DND-41 (cell line): ENCODE measurements at regions not wholly inside any gene's neighbourhood (a gene's known extent, or its start where the extent isn't known, plus 50 kb on each side); places are given as distances from the start of the nearest gene placed in this dataset.

Source experiments
- ATAC-seq: fragments of 200-7000 bp; cut with Tn5 transposase; 3 replicates; pipeline ENCODE4 v1.9.1; 2021; ENCODE audit warnings: low read depth; ENCODE audit not compliant: insufficient read depth
- DNase-seq: peaks from one replicate; pipeline ENCODE4 v3.0.0-alpha.2; 2020
- H2AFZ ChIP-seq: 2 replicates; pipeline ENCODE4 v1.6.0; 2012; ENCODE audit warnings: low read depth, low read length
- H3K27ac ChIP-seq: 2 replicates; pipeline ENCODE4 v1.5.1; 2012; ENCODE audit warnings: low read length, inconsistent platforms
- H3K27me3 ChIP-seq: fragments of 200-600 bp; sonication (generic); 2 replicates; pipeline ENCODE4 v1.6.0; 2012; ENCODE audit warnings: low read length, mild to moderate bottlenecking, inconsistent platforms; ENCODE audit not compliant: insufficient read depth, poor library complexity
- H3K36me3 ChIP-seq: 2 replicates; pipeline ENCODE4 v1.5.1; 2012; ENCODE audit warnings: low read length, inconsistent platforms; ENCODE audit not compliant: insufficient read depth
- H3K4me1 ChIP-seq: 2 replicates; pipeline ENCODE4 v1.5.1; 2012; ENCODE audit warnings: mild to moderate bottlenecking, low read length; ENCODE audit not compliant: insufficient read depth
- H3K4me2 ChIP-seq: 2 replicates; pipeline ENCODE4 v1.6.0; 2012; ENCODE audit warnings: mild to moderate bottlenecking, moderate library complexity, low read length, inconsistent platforms; ENCODE audit not compliant: insufficient read depth
- H3K4me3 ChIP-seq, 2 experiments: fragments of 200-600 bp in 1 of 2; shearing (Covaris generic) in 1 of 2; 2 replicates each; pipeline ENCODE4 v1.5.1; 2012 to 2016; ENCODE audit warnings: inconsistent platforms in 2 of 2, low read length in 2 of 2, mild to moderate bottlenecking in 2 of 2, low read depth in 1 of 2, moderate library complexity in 1 of 2
- H3K79me2 ChIP-seq: 2 replicates; pipeline ENCODE4 v1.6.0; 2012; ENCODE audit warnings: low read length, inconsistent platforms; ENCODE audit not compliant: insufficient read depth
- H3K9ac ChIP-seq: 2 replicates; pipeline ENCODE4 v1.6.0; 2012; ENCODE audit warnings: low read depth, mild to moderate bottlenecking, inconsistent platforms, low read length, moderate library complexity
- H3K9me3 ChIP-seq: 2 replicates; pipeline ENCODE4 v1.5.1; 2012; ENCODE audit warnings: low read length, moderate library complexity, mild to moderate bottlenecking, inconsistent platforms; ENCODE audit not compliant: insufficient read depth, severe bottlenecking
- H4K20me1 ChIP-seq: 2 replicates; pipeline ENCODE4 v1.6.0; 2012; ENCODE audit warnings: low read length; ENCODE audit not compliant: insufficient read depth
- CTCF ChIP-seq: IDR thresholded peaks from 2 replicates; pipeline ENCODE4 v1.5.1; 2012; ENCODE audit warnings: borderline replicate concordance, low read length, moderate library complexity, mild to moderate bottlenecking; ENCODE audit not compliant: poor library complexity, severe bottlenecking; ENCODE audit errors: extremely low read depth
- EZH2 ChIP-seq: IDR thresholded peaks from 3 replicates; pipeline ENCODE4 v1.6.1; 2012; ENCODE audit warnings: borderline replicate concordance, low read depth, mild to moderate bottlenecking, moderate library complexity, low read length, inconsistent platforms; ENCODE audit not compliant: severe bottlenecking

GRCh38 chr4:27666943-27667342 lies 806.3 kb downstream of the STIM2 start:
- H3K79me2 ChIP-seq = no peaks in the 10 kb centered on the region
- no peaks in the 10 kb centered on the region for H3K9me3 ChIP-seq
- no peaks in the 10 kb centered on the region for H3K27me3 ChIP-seq
- no peak overlapping the region for H3K4me3 ChIP-seq
- no peaks in the 10 kb centered on the region for H3K4me1 ChIP-seq
- TF ChIP-seq CTCF = peak; percentile 20
- no peak for TF ChIP-seq EZH2
- no peak overlapping the region for H3K4me2 ChIP-seq
- no peak overlapping the region for H3K27ac ChIP-seq
- no peak overlapping the region for H3K9ac ChIP-seq
- no peak overlapping the region for H2AFZ ChIP-seq
- H3K36me3 ChIP-seq = no peaks in the 10 kb centered on the region
- H4K20me1 ChIP-seq = no peaks in the 10 kb centered on the region
- ATAC-seq (no peak), DNase-seq (no peak)

- TF ChIP-seq CTCF (no peak), EZH2 (no peak)
- Histone ChIP-seq H2AFZ (no peak overlapping the region), H3K4me1 (no peaks in the 10 kb centered on the region), H3K4me2 (no peak overlapping the region), H4K20me1 (no peaks in the 10 kb centered on the region), H3K27me3 (no peaks in the 10 kb centered on the region), H3K9me3 (no peaks in the 10 kb centered on the region), H3K27ac (no peak overlapping the region), H3K79me2 (no peaks in the 10 kb centered on the region), H3K36me3 (no peaks in the 10 kb centered on the region), H3K9ac (no peak overlapping the region), H3K4me3 (no peak overlapping the region)
- ATAC-seq = no peak
- DNase-seq = no peak
These were observed 807.4 kb downstream of the STIM2 start for GRCh38 chr4:27668001-27668400.

GRCh38 chr4:27678027-27678426 lies 817.4 kb downstream of the STIM2 start:
- H4K20me1 ChIP-seq = no peaks in the 10 kb centered on the region
- no peaks in the 10 kb centered on the region for H3K36me3 ChIP-seq
- no peak overlapping the region for H3K4me3 ChIP-seq
- H3K27me3 ChIP-seq = no peaks in the 10 kb centered on the region
- H3K4me2 ChIP-seq = no peak overlapping the region
- H3K79me2 ChIP-seq = no peaks in the 10 kb centered on the region
- no peak for ATAC-seq
- no peak for DNase-seq
- TF ChIP-seq EZH2 = no peak
- TF ChIP-seq CTCF = no peak
- H2AFZ ChIP-seq = no peak overlapping the region
- no peak overlapping the region for H3K9ac ChIP-seq
- H3K4me1 ChIP-seq = no peaks in the 10 kb centered on the region
- no peak overlapping the region for H3K27ac ChIP-seq
- H3K9me3 ChIP-seq = no peaks in the 10 kb centered on the region

- no peaks in the 10 kb centered on the region for H3K9me3 ChIP-seq
- H3K79me2 ChIP-seq = no peaks in the 10 kb centered on the region
- DNase-seq (peak; percentile 42), ATAC-seq (peak; percentile 79)
- no peaks in the 10 kb centered on the region for H3K27me3 ChIP-seq
- no peaks in the 10 kb centered on the region for H4K20me1 ChIP-seq
- no peak overlapping the region for H3K9ac ChIP-seq
- peak; percentile 79 for TF ChIP-seq CTCF
- TF ChIP-seq EZH2 = no peak
- no peaks in the 10 kb centered on the region for H3K4me1 ChIP-seq
- H2AFZ ChIP-seq = no peak overlapping the region
- H3K4me2 ChIP-seq = no peak overlapping the region
- no peak overlapping the region for H3K27ac ChIP-seq
- no peak overlapping the region for H3K4me3 ChIP-seq
- H3K36me3 ChIP-seq = no peaks in the 10 kb centered on the region
These were observed 824.0 kb downstream of the STIM2 start for GRCh38 chr4:27684610-27685011.
